Endothelial cell of umbilical vein (primary cell): ENCODE measurements at regions not wholly inside any gene's neighbourhood (a gene's known extent, or its start where the extent isn't known, plus 50 kb on each side); places are given as distances from the start of the nearest gene placed in this dataset.

ENCODE experiments used
- CTCF ChIP-seq, 2 donors: IDR thresholded peaks; 1 replicate in 1 of 2; 2 replicates in 1 of 2; pipeline ENCODE4 v1.5.1; 2011; ENCODE audit warnings: low read length in 2 of 2, mild to moderate bottlenecking in 2 of 2, moderate library complexity in 2 of 2, control low read depth in 1 of 2, inconsistent platforms in 1 of 2, low read depth in 1 of 2; ENCODE audit not compliant: insufficient read depth in 1 of 2; ENCODE audit errors: extremely low read depth in 1 of 2
- EZH2 ChIP-seq: IDR thresholded peaks from 2 replicates; pipeline ENCODE4 v1.6.1; 2012; ENCODE audit warnings: borderline replicate concordance, low read depth, mild to moderate bottlenecking, moderate library complexity, low read length, inconsistent platforms; ENCODE audit not compliant: severe bottlenecking

- TF ChIP-seq EZH2 (no peak), CTCF (IDR thresholded peaks at IDR 0.05; ENCODE audit: extremely low read depth in 1 of 2, insufficient read depth in 1 of 2, low read depth in 1 of 2, low read length in 2 of 2) (no peak)
These were observed 492.4 kb upstream of the SORCS1 start for GRCh38 chr10:107656932-107657331.
